ENCODE measurements at regions not wholly inside any gene's neighbourhood (a gene's known extent, or its start where the extent isn't known, plus 50 kb on each side); places are given as distances from the start of the nearest gene placed in this dataset.

- H3K36me3 ChIP-seq (ENCODE audit: control insufficient read depth, insufficient read depth, low read length), result peaks cover 3% of the 10 kb centered on the region; the same call in 1 of the 3 replicates
- no peak overlapping the region for H3K4me2 ChIP-seq (ENCODE audit: insufficient read depth, low read length)
- no peaks in the 10 kb centered on the region for H3K79me2 ChIP-seq (ENCODE audit: control insufficient read depth, insufficient read depth, low read length)
- WGBS (ENCODE audit: insufficient coverage, low coverage, missing lambda C conversion rate), result 83% methylated on average over 5 of the region's 5 CpGs
- intact Hi-C loops (cut with micrococcal nuclease), result no loop called here
- H4K20me1 ChIP-seq (replicated peaks; ENCODE audit: control insufficient read depth, insufficient read depth, low read length), result 0 out of 2 replicates have a peak, but pooled peaks cover 4% of the 10 kb centered on the region
- ChIA-PET CTCF (ENCODE audit: low intra/inter-chr PET ratio) (no interaction called here), POLR2A (interaction anchor here (0.6 kb wide), 1 partner anchor 362 kb away, joined by 3 read pairs; no protein-coding TSS in a partner anchor)
- no peaks in the 10 kb centered on the region for H3K4me1 ChIP-seq (replicated peaks in 1 of 2; ENCODE audit: control insufficient read depth in 2 of 2, insufficient read depth in 2 of 2, low read length in 2 of 2)
- no TSS peak for BruUV-seq (replicated peaks)
- in situ Hi-C loops (cut with MboI), result no loop called here
- H3K9ac ChIP-seq (ENCODE audit: insufficient read depth in 1 of 2, low read depth in 2 of 2, low read length in 2 of 2), result no peak overlapping the region
- FAIRE-seq, result no peak
- no peaks in the 10 kb centered on the region for H3K9me3 ChIP-seq (replicated peaks; ENCODE audit: control insufficient read depth, insufficient read depth, low read depth, low read length)
- no peak overlapping the region for H2AFZ ChIP-seq (ENCODE audit: low read depth, low read length)
- DNase-seq (ENCODE audit: extremely low read depth in 1 of 4, low spot score in 3 of 4), result no peak
- TF ChIP-seq SAP30 (IDR thresholded peaks at IDR 0.05; ENCODE audit: borderline replicate concordance, insufficient read depth, low read depth, low read length, poor library complexity, severe bottlenecking) (no peak), CTCF (IDR thresholded peaks at IDR 0.05 in 2 of 3, conservative IDR thresholded peaks at IDR 0.05 in 1 of 3; ENCODE audit: insufficient read depth in 2 of 3, low read depth in 1 of 3, low read length in 3 of 3) (no peak), GATAD2B (IDR thresholded peaks at IDR 0.05; ENCODE audit: borderline replicate concordance) (no peak), ZEB2 (IDR thresholded peaks at IDR 0.05) (no peak), ZBTB49 (CRISPR knock-in tag; IDR thresholded peaks at IDR 0.05; ENCODE audit: borderline replicate concordance) (no peak), ZNF431 (CRISPR knock-in tag; IDR thresholded peaks at IDR 0.05) (no peak), TCF7 (IDR thresholded peaks at IDR 0.05; ENCODE audit: borderline replicate concordance) (no peak), HDAC3 (IDR thresholded peaks at IDR 0.05; ENCODE audit: borderline replicate concordance, partially characterized antibody) (no peak), GTF2F1 (IDR thresholded peaks at IDR 0.05; ENCODE audit: low read depth, low read length) (no peak), STAT5B (CRISPR knock-in tag; IDR thresholded peaks at IDR 0.05) (no peak)
- no peak overlapping the region for H3K27ac ChIP-seq (ENCODE audit: extremely low read depth, low read depth, low read length)
- no peaks in the 10 kb centered on the region for H3K27me3 ChIP-seq (ENCODE audit: control insufficient read depth in 2 of 2, insufficient read depth in 2 of 2, low read length in 2 of 2)
- ATAC-seq, result no peak
- H3K9me1 ChIP-seq (ENCODE audit: control insufficient read depth, insufficient read depth, low read length), result no peaks in the 10 kb centered on the region
- H3K4me3 ChIP-seq, result no peak overlapping the region
Measured at GRCh38 chr6:154887051-154887450, 108.1 kb upstream of the TIAM2 start.

All from K562 (cell line).